ENCODE measurements at regions not wholly inside any gene's neighbourhood (a gene's known extent, or its start where the extent isn't known, plus 50 kb on each side); places are given as distances from the start of the nearest gene placed in this dataset.

DNA sequence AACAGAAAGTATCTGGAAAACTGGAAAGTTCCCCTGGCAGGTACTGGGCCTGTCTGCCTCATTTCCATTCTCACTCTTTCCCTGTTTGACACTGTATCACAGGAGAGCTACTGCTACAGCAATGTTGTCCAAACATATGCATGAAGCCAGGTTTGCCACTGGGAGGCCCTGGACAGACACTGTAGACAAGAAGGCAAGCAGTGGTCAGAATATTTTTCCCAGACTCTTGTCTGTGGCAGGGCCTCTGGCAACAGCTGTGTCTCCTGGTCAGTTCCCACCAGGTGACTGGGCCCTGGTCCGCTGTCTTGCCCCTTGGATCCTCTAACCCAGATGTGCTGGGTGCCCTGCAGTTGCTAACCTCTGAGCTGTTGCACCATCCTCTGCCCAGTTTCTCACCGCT, 178.9 kb upstream of the FANCL start:
- no peak overlapping the region for H3K56ac ChIP-seq (replicated peaks; ENCODE audit: insufficient read length, low read depth, low read length)
- FAIRE-seq, result no peak
- H3K4me3 ChIP-seq (ENCODE audit: extremely low read depth in 1 of 4, insufficient read depth in 2 of 4, low read depth in 3 of 4, low read length in 4 of 4), result no peak overlapping the region
- H2BK12ac ChIP-seq (ENCODE audit: low read depth, low read length), result no peak overlapping the region
- H4K20me1 ChIP-seq (replicated peaks in 1 of 2; ENCODE audit: control insufficient read depth in 1 of 2, insufficient read depth in 2 of 2, low read length in 2 of 2), result no peaks in the 10 kb centered on the region
- H3K9ac ChIP-seq (replicated peaks in 1 of 4; ENCODE audit: extremely low read depth in 1 of 4, low read depth in 3 of 4, low read length in 3 of 4), result no peak overlapping the region
- H4K8ac ChIP-seq (ENCODE audit: extremely low read depth, insufficient read depth, low read length), result no peak overlapping the region
- no peaks in the 10 kb centered on the region for H3K79me2 ChIP-seq (ENCODE audit: control insufficient read depth in 1 of 2, insufficient read depth in 2 of 2, low read length in 2 of 2)
- POLR2A ChIA-PET (ENCODE audit: partially characterized antibody), result no interaction called here
- no peaks in the 10 kb centered on the region for H3K4me1 ChIP-seq (replicated peaks in 1 of 4; ENCODE audit: control insufficient read depth in 3 of 4, insufficient read depth in 4 of 4, low read length in 3 of 4)
- no peaks in the 10 kb centered on the region for H3K79me1 ChIP-seq (ENCODE audit: low read depth, low read length)
- H2AK5ac ChIP-seq (ENCODE audit: low read depth, low read length), result no peak overlapping the region
- H3K36me3 ChIP-seq (ENCODE audit: control insufficient read depth in 2 of 4, insufficient read depth in 4 of 4, low read length in 3 of 4), result no peaks in the 10 kb centered on the region
- H2BK20ac ChIP-seq (ENCODE audit: low read length), result no peak overlapping the region
- DNase-seq (ENCODE audit: low read depth in 1 of 2, low spot score in 2 of 2), result no peak
- no peaks in the 10 kb centered on the region for H3K23me2 ChIP-seq (ENCODE audit: low read depth, low read length)
- no peak overlapping the region for H2BK5ac ChIP-seq (ENCODE audit: low read depth, low read length)
- no peak overlapping the region for H3K4me2 ChIP-seq (ENCODE audit: insufficient read depth in 1 of 2, low read depth in 2 of 2, low read length in 2 of 2)
- H3K18ac ChIP-seq (ENCODE audit: extremely low read depth, low read length), result no peak overlapping the region
- H2BK120ac ChIP-seq (replicated peaks; ENCODE audit: low read depth, low read length), result no peak overlapping the region
- no peak overlapping the region for H4K5ac ChIP-seq (ENCODE audit: insufficient read length, low read depth, low read length)
- no peaks in the 10 kb centered on the region for H3K27me3 ChIP-seq (replicated peaks in 1 of 4; ENCODE audit: control insufficient read depth in 3 of 4, extremely low read depth in 1 of 4, insufficient read depth in 3 of 4, low read length in 3 of 4)
- H3K4ac ChIP-seq (replicated peaks; ENCODE audit: insufficient read length, low read depth, low read length), result no peak overlapping the region
- CTCF ChIA-PET (ENCODE audit: partially characterized antibody), result interaction anchor here (0.7 kb wide), 1 partner anchor 28 kb away, joined by 4 read pairs; no protein-coding TSS in a partner anchor
- H4K91ac ChIP-seq (replicated peaks; ENCODE audit: insufficient read length, low read length), result no peak overlapping the region
- no peak overlapping the region for H3K23ac ChIP-seq (ENCODE audit: insufficient read length)
- H2BK15ac ChIP-seq (ENCODE audit: low read length), result no peak overlapping the region
- no peaks in the 10 kb centered on the region for H3K9me3 ChIP-seq (ENCODE audit: insufficient read depth in 2 of 2, low read depth in 1 of 2, low read length in 1 of 2)
- H3K14ac ChIP-seq (ENCODE audit: insufficient read length), result no peak overlapping the region
- no peak overlapping the region; the same call in 1 of the 2 replicates for H2AFZ ChIP-seq (ENCODE audit: low read length)
- no peak overlapping the region for H3K27ac ChIP-seq (ENCODE audit: low read depth, low read length)
- 90% methylated on average over 2 of the region's 2 CpGs; no CpG with 5 or more reads in 1 of the 2 experiments for WGBS, 2 experiments (ENCODE audit: extremely low coverage in 1 of 2, insufficient coverage in 1 of 2, insufficient read length in 1 of 2, insufficient replicate concordance in 2 of 2, low coverage in 1 of 2, low lambda C conversion rate in 2 of 2, missing lambda C conversion rate in 1 of 2)
- TF ChIP-seq POLR2A (IDR thresholded peaks at IDR 0.05; ENCODE audit: control extremely low read depth in 1 of 2, low read depth in 2 of 2, low read length in 2 of 2) (no peak), RBBP5 (IDR thresholded peaks at IDR 0.05; ENCODE audit: borderline replicate concordance, low read depth, low read length) (no peak), PHF8 (conservative IDR thresholded peaks at IDR 0.05; ENCODE audit: low read depth, low read length) (no peak), MAFK (IDR thresholded peaks at IDR 0.05; ENCODE audit: low read depth, low read length) (no peak), E2F6 (IDR thresholded peaks at IDR 0.05) (no peak), EP300 (IDR thresholded peaks at IDR 0.05; ENCODE audit: borderline replicate concordance in 1 of 2, low read depth in 2 of 2, low read length in 2 of 2) (no peak), TAF7 (optimal IDR thresholded peaks at IDR 0.05; ENCODE audit: borderline replicate concordance, low read depth, low read length) (no peak), TBP (IDR thresholded peaks at IDR 0.05; ENCODE audit: low read depth, low read length) (no peak), SAP30 (IDR thresholded peaks at IDR 0.05; ENCODE audit: insufficient read depth, insufficient replicate concordance, low read length) (no peak), BCL11A (IDR thresholded peaks at IDR 0.05; ENCODE audit: low read depth in 2 of 2, low read length in 2 of 2) (no peak), HDAC6 (IDR thresholded peaks at IDR 0.05; ENCODE audit: low read depth, low read length) (no peak), POU5F1 (IDR thresholded peaks at IDR 0.05; ENCODE audit: low read depth, low read length) (no peak), GTF2F1 (IDR thresholded peaks at IDR 0.05; ENCODE audit: borderline replicate concordance, low read depth, low read length) (no peak)
- TF ChIP-seq, protein P1, sequence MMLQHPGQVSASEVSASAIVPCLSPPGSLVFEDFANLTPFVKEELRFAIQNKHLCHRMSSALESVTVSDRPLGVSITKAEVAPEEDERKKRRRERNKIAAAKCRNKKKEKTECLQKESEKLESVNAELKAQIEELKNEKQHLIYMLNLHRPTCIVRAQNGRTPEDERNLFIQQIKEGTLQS (IDR thresholded peaks at IDR 0.05; ENCODE audit: insufficient read depth, low read depth, low read length), result no peak
